ENCODE measurements at regions not wholly inside any gene's neighbourhood (a gene's known extent, or its start where the extent isn't known, plus 50 kb on each side); places are given as distances from the start of the nearest gene placed in this dataset.
"Not testable (repeated sequence)": the region's sequence is repeated elsewhere in the genome, so short reads cannot be mapped to it uniquely, and the experiment has no call there.

DNA sequence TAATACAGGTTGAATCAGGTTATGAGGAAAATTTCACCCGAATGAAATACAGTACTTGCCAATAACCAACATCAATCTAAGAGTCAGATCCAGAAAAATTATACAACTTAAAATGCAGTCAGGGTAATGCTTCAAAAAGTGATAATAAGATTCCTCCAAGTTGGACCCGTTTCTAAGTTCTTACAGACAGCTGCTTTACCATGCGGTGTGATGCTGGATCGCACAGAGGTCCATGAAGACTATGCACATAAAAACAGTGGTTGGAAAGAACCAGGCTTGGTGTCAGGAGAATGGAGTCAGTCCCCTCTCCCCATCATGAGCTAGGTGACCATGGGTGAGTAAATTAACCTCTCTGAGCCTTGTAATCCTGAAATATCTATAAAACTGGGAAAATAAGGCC, 261.3 kb downstream of the QDPR start:
- no peak for DNase-seq (ENCODE audit: low read depth in 6 of 9, low spot score in 9 of 9)
- Histone ChIP-seq H3K27ac (ENCODE audit: low read depth in 1 of 2, low read length in 1 of 2) (no peak overlapping the region), H3K36me3 (ENCODE audit: control insufficient read depth in 2 of 2, insufficient read depth in 2 of 2, low read length in 1 of 2) (no peaks in the 10 kb centered on the region), H3K4me3 (ENCODE audit: low read length in 2 of 2) (no peak overlapping the region), H3K9me3 (ENCODE audit: control insufficient read depth in 2 of 2, insufficient read depth in 1 of 2, low read length in 1 of 2) (no peaks in the 10 kb centered on the region), H3K4me1 (ENCODE audit: control insufficient read depth in 2 of 2, insufficient read depth in 2 of 2, low read length in 2 of 2) (no peaks in the 10 kb centered on the region), H3K27me3 (ENCODE audit: control insufficient read depth in 2 of 2, insufficient read depth in 1 of 2, low read length in 1 of 2) (no peaks in the 10 kb centered on the region)
- WGBS = 94% methylated on average over 4 of the region's 4 CpGs

GRCh38 chr4:17246656-17247055, 265.2 kb downstream of the QDPR start:
- 91% methylated on average over 2 of the region's 2 CpGs for WGBS
- Histone ChIP-seq H3K4me1 (ENCODE audit: control insufficient read depth in 2 of 2, insufficient read depth in 2 of 2, low read length in 2 of 2) (no peaks in the 10 kb centered on the region), H3K9me3 (ENCODE audit: control insufficient read depth in 2 of 2, insufficient read depth in 1 of 2, low read length in 1 of 2) (no peaks in the 10 kb centered on the region), H3K36me3 (ENCODE audit: control insufficient read depth in 2 of 2, insufficient read depth in 2 of 2, low read length in 1 of 2) (no peaks in the 10 kb centered on the region), H3K27me3 (ENCODE audit: control insufficient read depth in 2 of 2, insufficient read depth in 1 of 2, low read length in 1 of 2) (no peaks in the 10 kb centered on the region), H3K27ac (ENCODE audit: low read depth in 1 of 2, low read length in 1 of 2) (no peak overlapping the region), H3K4me3 (ENCODE audit: low read length in 2 of 2) (no peak overlapping the region)
- DNase-seq (ENCODE audit: low read depth in 6 of 9, low spot score in 9 of 9) = no peak

- WGBS = 99% methylated on average over 1 of the region's 1 CpG
Observed at GRCh38 chr4:17241835-17242234, 270.1 kb downstream of the QDPR start.

DNA sequence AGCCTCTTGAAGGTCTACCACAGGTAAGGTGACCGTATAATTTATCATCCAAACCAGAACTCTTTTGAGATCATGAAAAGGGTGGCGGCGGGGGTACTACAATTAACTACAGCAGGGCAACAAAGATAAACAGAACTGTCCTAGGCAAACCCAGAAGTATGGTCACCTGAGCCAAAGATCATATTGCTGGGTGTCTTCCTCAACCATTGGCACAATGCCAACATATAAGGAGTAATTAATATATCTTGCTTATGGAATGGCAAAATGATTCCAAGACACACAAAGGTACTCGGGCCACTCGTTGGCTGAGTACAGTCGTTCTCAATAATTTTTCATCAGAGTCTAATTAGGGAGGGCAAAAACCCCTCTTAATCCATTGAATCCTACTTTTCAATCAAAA, 273.3 kb downstream of the QDPR start:
- H3K27me3 ChIP-seq (ENCODE audit: control insufficient read depth in 2 of 2, insufficient read depth in 1 of 2, low read length in 1 of 2) = no peaks in the 10 kb centered on the region
- H3K4me3 ChIP-seq (ENCODE audit: low read length in 2 of 2) = no peak overlapping the region
- 97% methylated on average over 6 of the region's 6 CpGs for WGBS
- H3K4me1 ChIP-seq (ENCODE audit: control insufficient read depth in 2 of 2, insufficient read depth in 2 of 2, low read length in 2 of 2) = no peaks in the 10 kb centered on the region
- H3K36me3 ChIP-seq (ENCODE audit: control insufficient read depth in 2 of 2, insufficient read depth in 2 of 2, low read length in 1 of 2) = no peaks in the 10 kb centered on the region
- H3K27ac ChIP-seq (ENCODE audit: low read depth in 1 of 2, low read length in 1 of 2) = no peak overlapping the region
- no peak for DNase-seq (ENCODE audit: low read depth in 6 of 9, low spot score in 9 of 9)
- no peaks in the 10 kb centered on the region for H3K9me3 ChIP-seq (ENCODE audit: control insufficient read depth in 2 of 2, insufficient read depth in 1 of 2, low read length in 1 of 2)

More at GRCh38 chr4:17241835-17242234, 270.1 kb downstream of the QDPR start:
- Histone ChIP-seq H3K27me3 (ENCODE audit: control insufficient read depth in 2 of 2, insufficient read depth in 1 of 2, low read length in 1 of 2) (no peaks in the 10 kb centered on the region), H3K4me3 (ENCODE audit: low read length in 2 of 2) (no peak overlapping the region), H3K4me1 (ENCODE audit: control insufficient read depth in 2 of 2, insufficient read depth in 2 of 2, low read length in 2 of 2) (no peaks in the 10 kb centered on the region), H3K9me3 (ENCODE audit: control insufficient read depth in 2 of 2, insufficient read depth in 1 of 2, low read length in 1 of 2) (no peaks in the 10 kb centered on the region), H3K27ac (ENCODE audit: low read depth in 1 of 2, low read length in 1 of 2) (no peak overlapping the region), H3K36me3 (ENCODE audit: control insufficient read depth in 2 of 2, insufficient read depth in 2 of 2, low read length in 1 of 2) (no peaks in the 10 kb centered on the region)
- DNase-seq (ENCODE audit: low read depth in 6 of 9, low spot score in 9 of 9) = no peak

GRCh38 chr4:17236686-17237085, 275.2 kb downstream of the QDPR start:
- Histone ChIP-seq H3K27ac (ENCODE audit: low read depth in 1 of 2, low read length in 1 of 2) (no peak overlapping the region), H3K27me3 (ENCODE audit: control insufficient read depth in 2 of 2, insufficient read depth in 1 of 2, low read length in 1 of 2) (no peaks in the 10 kb centered on the region), H3K36me3 (ENCODE audit: control insufficient read depth in 2 of 2, insufficient read depth in 2 of 2, low read length in 1 of 2) (no peaks in the 10 kb centered on the region), H3K4me1 (ENCODE audit: control insufficient read depth in 2 of 2, insufficient read depth in 2 of 2, low read length in 2 of 2) (no peaks in the 10 kb centered on the region), H3K9me3 (ENCODE audit: control insufficient read depth in 2 of 2, insufficient read depth in 1 of 2, low read length in 1 of 2) (no peaks in the 10 kb centered on the region), H3K4me3 (ENCODE audit: low read length in 2 of 2) (no peak overlapping the region)
- no peak for DNase-seq (ENCODE audit: low read depth in 6 of 9, low spot score in 9 of 9)
- 92% methylated on average over 1 of the region's 1 CpG for WGBS

DNA sequence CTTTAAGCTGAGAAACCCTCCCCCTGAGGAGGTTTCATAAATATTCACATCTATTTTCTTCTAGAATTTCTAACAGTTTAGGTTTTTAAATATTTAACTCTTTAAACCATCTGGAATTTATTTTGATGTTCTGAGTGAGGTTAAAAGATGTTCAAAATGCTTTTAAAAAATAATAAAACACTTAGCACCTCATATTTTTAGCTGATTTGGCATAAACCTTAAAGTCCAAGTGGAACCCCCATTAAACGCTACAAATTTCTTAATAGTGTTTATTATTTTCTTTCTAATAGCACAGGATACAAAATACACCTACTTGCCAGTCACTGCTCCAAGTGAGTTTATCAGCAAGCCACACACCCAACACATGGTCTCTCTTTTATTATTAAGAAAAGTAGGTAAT, 277.2 kb downstream of the QDPR start:
- DNase-seq (ENCODE audit: low read depth in 6 of 9, low spot score in 9 of 9) = no peak
- 98% methylated on average over 1 of the region's 1 CpG for WGBS
- Histone ChIP-seq H3K4me1 (ENCODE audit: control insufficient read depth in 2 of 2, insufficient read depth in 2 of 2, low read length in 2 of 2) (no peaks in the 10 kb centered on the region), H3K27ac (ENCODE audit: low read depth in 1 of 2, low read length in 1 of 2) (no peak overlapping the region), H3K9me3 (ENCODE audit: control insufficient read depth in 2 of 2, insufficient read depth in 1 of 2, low read length in 1 of 2) (no peaks in the 10 kb centered on the region), H3K27me3 (ENCODE audit: control insufficient read depth in 2 of 2, insufficient read depth in 1 of 2, low read length in 1 of 2) (no peaks in the 10 kb centered on the region), H3K36me3 (ENCODE audit: control insufficient read depth in 2 of 2, insufficient read depth in 2 of 2, low read length in 1 of 2) (no peaks in the 10 kb centered on the region), H3K4me3 (ENCODE audit: low read length in 2 of 2) (no peak overlapping the region)

DNA sequence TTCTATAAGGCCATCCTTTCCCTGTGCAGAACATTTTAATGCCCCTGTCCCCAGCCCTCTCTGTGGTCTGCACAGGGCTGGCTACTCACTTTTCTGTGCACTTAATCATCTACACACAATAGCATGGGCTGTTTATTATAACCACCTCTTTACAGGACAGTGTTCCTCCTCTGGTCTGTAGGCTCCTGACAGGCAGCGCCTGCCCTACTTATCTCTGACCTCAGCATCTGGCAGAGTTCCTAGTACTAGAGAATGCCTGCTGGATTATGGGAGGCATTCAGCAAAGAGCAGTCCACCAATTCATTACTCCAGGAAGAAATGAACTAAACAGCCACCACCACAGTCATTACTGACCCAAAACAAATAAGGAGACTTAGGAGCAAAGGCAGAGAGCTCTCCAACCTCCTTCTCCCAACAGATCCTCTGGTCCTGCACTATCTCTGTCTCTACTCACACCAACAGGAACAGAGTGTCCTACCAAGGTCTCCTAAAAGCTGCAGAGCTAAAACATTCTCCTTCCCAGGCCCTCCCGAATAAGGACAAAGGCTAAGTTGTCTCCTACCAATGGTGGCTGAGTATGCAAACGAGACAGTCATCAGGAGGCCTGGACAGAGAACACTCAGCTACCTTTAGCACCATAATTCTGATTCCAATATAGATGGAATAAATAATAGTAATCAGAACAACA, 279.2 kb downstream of the QDPR start:
- no peak for DNase-seq (ENCODE audit: low read depth in 6 of 9, low spot score in 9 of 9)
- Histone ChIP-seq H3K27me3 (ENCODE audit: control insufficient read depth in 2 of 2, insufficient read depth in 1 of 2, low read length in 1 of 2) (no peaks in the 10 kb centered on the region), H3K27ac (ENCODE audit: low read depth in 1 of 2, low read length in 1 of 2) (no peak overlapping the region), H3K9me3 (ENCODE audit: control insufficient read depth in 2 of 2, insufficient read depth in 1 of 2, low read length in 1 of 2) (no peaks in the 10 kb centered on the region), H3K4me1 (ENCODE audit: control insufficient read depth in 2 of 2, insufficient read depth in 2 of 2, low read length in 2 of 2) (no peaks in the 10 kb centered on the region), H3K4me3 (ENCODE audit: low read length in 2 of 2) (no peak overlapping the region), H3K36me3 (ENCODE audit: control insufficient read depth in 2 of 2, insufficient read depth in 2 of 2, low read length in 1 of 2) (no peaks in the 10 kb centered on the region)
- 90% methylated on average over 3 of the region's 3 CpGs for WGBS

- DNase-seq (ENCODE audit: low read depth in 6 of 9, low spot score in 9 of 9); H3K36me3 ChIP-seq (ENCODE audit: control insufficient read depth in 2 of 2, insufficient read depth in 2 of 2, low read length in 1 of 2); H3K9me3 ChIP-seq (ENCODE audit: control insufficient read depth in 2 of 2, insufficient read depth in 1 of 2, low read length in 1 of 2); H3K4me1 ChIP-seq (ENCODE audit: control insufficient read depth in 2 of 2, insufficient read depth in 2 of 2, low read length in 2 of 2); H3K4me3 ChIP-seq (ENCODE audit: low read length in 2 of 2); H3K27ac ChIP-seq (ENCODE audit: low read depth in 1 of 2, low read length in 1 of 2); H3K27me3 ChIP-seq (ENCODE audit: control insufficient read depth in 2 of 2, insufficient read depth in 1 of 2, low read length in 1 of 2): not testable (repeated sequence)
- 89% methylated on average over 9 of the region's 9 CpGs for WGBS
Observed at GRCh38 chr4:17231880-17232475, 279.9 kb downstream of the QDPR start.

DNA sequence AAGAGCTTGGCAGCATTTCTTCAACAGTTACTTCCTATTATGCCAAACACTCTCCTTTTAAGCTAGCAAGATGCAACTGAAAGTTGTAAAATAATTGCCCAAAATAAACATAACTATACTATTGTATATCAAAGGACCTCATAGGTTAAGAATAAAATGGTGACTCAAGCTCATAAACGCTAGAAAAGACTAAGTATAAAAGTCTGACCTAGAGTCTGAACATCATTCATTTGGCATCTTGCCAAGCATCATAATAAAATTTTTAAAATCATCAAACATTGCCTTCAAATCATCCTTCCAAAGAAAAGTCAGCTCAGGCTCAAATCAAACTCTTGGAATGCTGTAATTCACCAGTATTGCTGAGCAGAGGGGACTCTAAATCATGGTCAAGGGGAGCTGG, 281.2 kb downstream of the QDPR start:
- no peaks in the 10 kb centered on the region for H3K27me3 ChIP-seq (ENCODE audit: control insufficient read depth in 2 of 2, insufficient read depth in 1 of 2, low read length in 1 of 2)
- no peak overlapping the region for H3K4me3 ChIP-seq (ENCODE audit: low read length in 2 of 2)
- H3K36me3 ChIP-seq (ENCODE audit: control insufficient read depth in 2 of 2, insufficient read depth in 2 of 2, low read length in 1 of 2) = no peaks in the 10 kb centered on the region
- no peak overlapping the region for H3K27ac ChIP-seq (ENCODE audit: low read depth in 1 of 2, low read length in 1 of 2)
- DNase-seq (ENCODE audit: low read depth in 6 of 9, low spot score in 9 of 9) = no peak
- no peaks in the 10 kb centered on the region for H3K4me1 ChIP-seq (ENCODE audit: control insufficient read depth in 2 of 2, insufficient read depth in 2 of 2, low read length in 2 of 2)
- no peaks in the 10 kb centered on the region for H3K9me3 ChIP-seq (ENCODE audit: control insufficient read depth in 2 of 2, insufficient read depth in 1 of 2, low read length in 1 of 2)
- 89% methylated on average over 1 of the region's 1 CpG for WGBS

All from thymus (tissue), 11 donors.